T-cell (primary cell): ENCODE measurements at regions not wholly inside any gene's neighbourhood (a gene's known extent, or its start where the extent isn't known, plus 50 kb on each side); places are given as distances from the start of the nearest gene placed in this dataset.

ENCODE experiments used
- ATAC-seq, 4 experiments: fragments of 200-7000 bp in 3 of 4; fragments of 150-1000 bp in 1 of 4; cut with Tn5 transposase; replicated peaks in 1 of 4; 1 replicate in 3 of 4; 2 replicates in 1 of 4; pipeline ENCODE4 v1.10.0; 2021; ENCODE audit warnings: moderate library complexity in 3 of 4, mild to moderate bottlenecking in 2 of 4, moderate number of reproducible peaks in 1 of 4
- CTCF ChIA-PET, 2 donors: fragments of 300-600 bp; sonication (Branson Sonifier 250); formaldehyde crosslinking; loops; one replicate each; lab custom pipeline; 2022; ENCODE audit warnings: antibody characterized with exemption in 2 of 2; lab: Charles Lee
- POLR2A ChIA-PET, 2 donors: fragments of 300-600 bp; sonication (Branson Sonifier 250); formaldehyde crosslinking; loops; one replicate each; lab custom pipeline; 2022; ENCODE audit warnings: antibody characterized with exemption in 2 of 2; lab: Charles Lee
- DNase-seq, 35 experiments: peaks; one replicate each; pipeline versions ENCODE4 v3.0.0 to v3.0.0-alpha.2; 2013 to 2023
- H3K27ac ChIP-seq: one replicate; pipeline ENCODE4 v1.5.1; 2013; ENCODE audit warnings: low read length
- H3K27me3 ChIP-seq, 2 experiments: replicated peaks in 1 of 2; 1 replicate in 1 of 2; 2 replicates in 1 of 2; pipeline versions ENCODE4 v1.6.1 to v1.7.0; 2013; ENCODE audit warnings: low read length in 1 of 2, mixed read lengths in 1 of 2; ENCODE audit not compliant: control insufficient read depth in 2 of 2, insufficient read depth in 2 of 2; ENCODE audit errors: extremely low read depth in 1 of 2
- H3K36me3 ChIP-seq, 2 donors: 1 replicate in 1 of 2; 2 replicates in 1 of 2; pipeline versions ENCODE4 v1.6.1 to v1.7.0; 2013; ENCODE audit warnings: low read length in 1 of 2; ENCODE audit not compliant: control insufficient read depth in 2 of 2, insufficient read depth in 1 of 2; ENCODE audit errors: extremely low read depth in 1 of 2
- H3K4me1 ChIP-seq, 2 experiments: 1 replicate in 1 of 2; 2 replicates in 1 of 2; pipeline versions ENCODE4 v1.6.1 to v1.7.0; 2013; ENCODE audit warnings: low read length in 2 of 2, mixed read lengths in 1 of 2; ENCODE audit not compliant: insufficient read depth in 2 of 2, control insufficient read depth in 1 of 2; ENCODE audit errors: extremely low read depth in 1 of 2
- H3K4me3 ChIP-seq, 2 donors: 1 replicate in 1 of 2; 2 replicates in 1 of 2; pipeline versions ENCODE4 v1.5.1 to v1.7.0; 2013; ENCODE audit warnings: mild to moderate bottlenecking in 2 of 2, low read length in 1 of 2, moderate library complexity in 1 of 2; ENCODE audit not compliant: control insufficient read depth in 1 of 2; ENCODE audit errors: extremely low read depth in 1 of 2
- H3K9me3 ChIP-seq: 2 replicates; pipeline ENCODE4 v1.7.0; 2013
- H3K27ac Mint-ChIP-seq, 2 donors: one replicate each; pipeline ENCODE4 v1.8.0; 2020 to 2021; ENCODE audit warnings: mild to moderate bottlenecking in 2 of 2, mixed read lengths in 2 of 2
- H3K27me3 Mint-ChIP-seq, 2 donors: one replicate each; pipeline ENCODE4 v1.8.0; 2021 to 2022; ENCODE audit warnings: mixed read lengths in 2 of 2
- H3K36me3 Mint-ChIP-seq: one replicate; pipeline ENCODE4 v1.8.0; 2021; ENCODE audit warnings: mixed read lengths
- H3K4me1 Mint-ChIP-seq, 3 donors: one replicate each; pipeline ENCODE4 v1.8.0; 2020 to 2022; ENCODE audit warnings: mixed read lengths in 3 of 3, mild to moderate bottlenecking in 1 of 3
- H3K4me3 Mint-ChIP-seq, 3 donors: one replicate each; pipeline ENCODE4 v1.8.0; 2020 to 2022; ENCODE audit warnings: mild to moderate bottlenecking in 3 of 3, mixed read lengths in 3 of 3, moderate library complexity in 3 of 3
- H3K9me3 Mint-ChIP-seq, 3 donors: one replicate each; pipeline ENCODE4 v1.8.0; 2020 to 2022; ENCODE audit warnings: mixed read lengths in 3 of 3
- WGBS: methylation state at CpG from one replicate; pipeline ENCODE4 v1.1.5; 2013; ENCODE audit warnings: missing lambda C conversion rate; ENCODE audit not compliant: insufficient coverage; 5-methylcytosine and 5-hydroxymethylcytosine counted together

GRCh38 chr5:158621391-158621790, 478.3 kb downstream of the EBF1 start:
- Mint-ChIP-seq H3K4me3 (no peak overlapping the region), H3K27me3 (no peaks in the 10 kb centered on the region), H3K9me3 (no peaks in the 10 kb centered on the region), H3K36me3 (no peaks in the 10 kb centered on the region), H3K27ac (no peak overlapping the region), H3K4me1 (no peaks in the 10 kb centered on the region)
- H3K4me3 ChIP-seq: no peak overlapping the region
- no CpG with 5 or more reads among the region's 2 CpGs for WGBS
- no peak for DNase-seq
- H3K4me1 ChIP-seq: no peaks in the 10 kb centered on the region
- H3K27me3 ChIP-seq: no peaks in the 10 kb centered on the region
- ChIA-PET POLR2A (no interaction called here), CTCF (no interaction called here)
- ATAC-seq: no peak
- H3K27ac ChIP-seq: no peak overlapping the region
- no peaks in the 10 kb centered on the region for H3K9me3 ChIP-seq
- H3K36me3 ChIP-seq: no peaks in the 10 kb centered on the region

GRCh38 chr5:158619083-158619788, 480.5 kb downstream of the EBF1 start:
- Histone ChIP-seq H3K27ac (no peak overlapping the region), H3K36me3 (no peaks in the 10 kb centered on the region), H3K4me3 (no peak overlapping the region), H3K4me1 (no peaks in the 10 kb centered on the region), H3K27me3 (no peaks in the 10 kb centered on the region), H3K9me3 (no peaks in the 10 kb centered on the region)
- Mint-ChIP-seq H3K9me3 (peaks cover 0 to 4% (median 0%) of the 10 kb centered on the region in 3 donors), H3K4me3 (no peak overlapping the region), H3K27ac (no peak overlapping the region), H3K27me3 (no peaks in the 10 kb centered on the region), H3K36me3 (no peaks in the 10 kb centered on the region), H3K4me1 (no peaks in the 10 kb centered on the region)
- CTCF ChIA-PET: no interaction called here
- POLR2A ChIA-PET: no interaction called here
- no peak for DNase-seq
- ATAC-seq: no peak
- whole genome bisulfite sequencing: no CpG with 5 or more reads among the region's 3 CpGs

- H3K36me3 ChIP-seq: no peaks in the 10 kb centered on the region
- Mint-ChIP-seq H3K9me3 (peaks cover 0 to 4% (median 0%) of the 10 kb centered on the region in 3 donors), H3K4me1 (no peaks in the 10 kb centered on the region), H3K36me3 (no peaks in the 10 kb centered on the region), H3K27me3 (peaks cover 3 to 4% of the 10 kb centered on the region in 2 donors), H3K4me3 (no peak overlapping the region), H3K27ac (no peak overlapping the region)
- no CpG with 5 or more reads among the region's 2 CpGs for WGBS
- DNase-seq (no peak), ATAC-seq (no peak)
- no peaks in the 10 kb centered on the region for H3K4me1 ChIP-seq
- no peaks in the 10 kb centered on the region for H3K27me3 ChIP-seq
- no peak overlapping the region for H3K27ac ChIP-seq
- H3K4me3 ChIP-seq: no peak overlapping the region
- ChIA-PET CTCF (no interaction called here), POLR2A (interaction anchor here in 1 of 2 donors (0.8 kb wide), 1 partner anchor 12 kb away, joined by 3 read pairs; no protein-coding TSS in a partner anchor)
- H3K9me3 ChIP-seq: no peaks in the 10 kb centered on the region
These were observed 481.5 kb downstream of the EBF1 start for GRCh38 chr5:158618256-158618655.

DNA sequence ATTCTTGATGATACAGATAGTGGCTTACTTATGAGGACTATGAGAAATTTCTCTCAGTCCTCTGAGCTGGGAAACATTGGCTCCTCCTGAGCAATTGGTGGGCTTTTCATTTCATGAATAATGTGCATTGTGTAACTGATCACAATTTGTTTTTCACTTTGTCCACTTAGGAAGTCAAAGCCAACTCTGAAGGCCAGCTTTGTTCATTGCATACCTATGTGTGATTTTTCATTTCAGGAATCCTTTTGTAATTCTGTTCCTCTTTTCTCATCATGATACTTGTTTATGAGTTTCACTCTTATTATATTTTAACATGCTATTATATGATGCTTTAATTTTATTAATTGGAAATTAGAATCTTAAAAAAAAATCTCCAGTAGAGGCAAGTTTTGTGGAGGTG, 483.0 kb downstream of the EBF1 start:
- no peaks in the 10 kb centered on the region for H3K9me3 ChIP-seq
- Mint-ChIP-seq H3K27ac (no peak overlapping the region), H3K4me3 (no peak overlapping the region), H3K4me1 (no peaks in the 10 kb centered on the region), H3K9me3 (peaks cover 0 to 4% (median 0%) of the 10 kb centered on the region in 3 donors), H3K27me3 (peaks cover 4% of the 10 kb centered on the region in 2 donors), H3K36me3 (no peaks in the 10 kb centered on the region)
- H3K4me3 ChIP-seq: no peak overlapping the region
- no peaks in the 10 kb centered on the region for H3K27me3 ChIP-seq
- H3K36me3 ChIP-seq: no peaks in the 10 kb centered on the region
- ChIA-PET POLR2A (no interaction called here), CTCF (no interaction called here)
- H3K4me1 ChIP-seq: no peaks in the 10 kb centered on the region
- ATAC-seq: no peak
- no peak for DNase-seq
- no peak overlapping the region for H3K27ac ChIP-seq

GRCh38 chr5:158614951-158615350, 484.8 kb downstream of the EBF1 start:
- no peak overlapping the region for H3K4me3 ChIP-seq
- no CpG with 5 or more reads among the region's 2 CpGs for WGBS

DNA sequence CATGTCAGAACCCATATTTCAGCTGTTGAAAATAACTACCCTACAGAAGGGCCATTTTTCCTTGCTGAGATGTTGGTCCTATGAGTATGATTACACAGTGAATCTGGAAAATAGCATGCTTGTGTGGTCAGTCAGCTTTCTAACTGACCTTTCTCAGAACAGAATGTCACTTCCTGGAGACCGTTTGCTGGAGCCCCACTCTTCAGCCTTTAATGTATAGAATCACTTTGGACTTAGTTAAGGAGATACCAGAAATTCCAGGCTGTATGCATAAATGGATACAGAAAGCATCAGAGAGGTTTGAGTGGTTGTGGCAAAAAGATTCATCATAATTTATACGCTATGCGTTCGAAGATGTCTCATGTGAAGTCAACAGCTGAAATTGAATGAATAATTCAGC, 488.1 kb downstream of the EBF1 start:
- Mint-ChIP-seq H3K36me3 (no peaks in the 10 kb centered on the region), H3K27me3 (peaks cover 4 to 7% of the 10 kb centered on the region in 2 donors), H3K4me3 (no peak overlapping the region), H3K27ac (no peak overlapping the region), H3K9me3 (peaks cover 0 to 4% (median 0%) of the 10 kb centered on the region in 3 donors), H3K4me1 (no peaks in the 10 kb centered on the region)
- DNase-seq: no peak
- CTCF ChIA-PET: no interaction called here
- no peak for ATAC-seq
- H3K27ac ChIP-seq: no peak overlapping the region
- 77% methylated on average over 4 of the region's 4 CpGs for WGBS
- POLR2A ChIA-PET: no interaction called here
- H3K36me3 ChIP-seq: no peaks in the 10 kb centered on the region
- H3K4me1 ChIP-seq: no peaks in the 10 kb centered on the region
- no peaks in the 10 kb centered on the region for H3K9me3 ChIP-seq
- no peak overlapping the region for H3K4me3 ChIP-seq
- H3K27me3 ChIP-seq: no peaks in the 10 kb centered on the region

More at GRCh38 chr5:158614951-158615350, 484.8 kb downstream of the EBF1 start:
- ChIA-PET CTCF (no interaction called here), POLR2A (no interaction called here)
- no peaks in the 10 kb centered on the region for H3K9me3 ChIP-seq
- no peak for DNase-seq
- no peak for ATAC-seq
- no peak overlapping the region for H3K27ac ChIP-seq
- no peak overlapping the region for H3K27ac Mint-ChIP-seq
- H3K9me3 Mint-ChIP-seq: peaks cover 0 to 4% (median 0%) of the 10 kb centered on the region in 3 donors
- H3K36me3 Mint-ChIP-seq: no peaks in the 10 kb centered on the region
- no peaks in the 10 kb centered on the region for H3K4me1 Mint-ChIP-seq
- no peaks in the 10 kb centered on the region for H3K36me3 ChIP-seq
- peaks cover 4% of the 10 kb centered on the region in 2 donors for H3K27me3 Mint-ChIP-seq
- no peaks in the 10 kb centered on the region for H3K4me1 ChIP-seq
- no peak overlapping the region for H3K4me3 Mint-ChIP-seq
- H3K27me3 ChIP-seq: no peaks in the 10 kb centered on the region

DNA sequence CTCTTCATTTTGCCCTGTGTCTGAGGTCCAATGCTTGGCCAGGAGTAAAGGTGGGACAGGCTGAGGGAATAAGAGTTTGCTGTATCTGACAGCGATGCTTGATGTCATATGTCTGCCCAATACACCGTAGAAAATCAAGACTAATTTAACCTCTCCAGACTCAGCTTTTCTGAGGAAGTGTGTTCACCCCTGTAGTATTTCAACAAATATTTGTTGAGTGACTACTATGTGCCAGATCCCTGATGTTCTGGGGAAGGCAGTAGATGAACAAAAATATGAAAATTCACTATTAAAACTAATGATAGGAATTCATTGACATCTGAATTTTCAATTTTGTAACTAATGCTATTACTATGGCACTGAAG, 489.7 kb downstream of the EBF1 start:
- H3K36me3 Mint-ChIP-seq: no peaks in the 10 kb centered on the region
- no peaks in the 10 kb centered on the region for H3K36me3 ChIP-seq

More for the DNA sequence above, 489.7 kb downstream of the EBF1 start:
- Mint-ChIP-seq H3K9me3 (no peaks in the 10 kb centered on the region), H3K4me3 (no peak overlapping the region), H3K27ac (no peak overlapping the region), H3K4me1 (no peaks in the 10 kb centered on the region), H3K27me3 (peaks cover 4 to 7% of the 10 kb centered on the region in 2 donors)
- ChIA-PET CTCF (no interaction called here), POLR2A (no interaction called here)
- no peaks in the 10 kb centered on the region for H3K4me1 ChIP-seq
- ATAC-seq (no peak), DNase-seq (no peak)
- WGBS: no CpG with 5 or more reads among the region's 2 CpGs
- no peaks in the 10 kb centered on the region for H3K27me3 ChIP-seq
- H3K9me3 ChIP-seq: no peaks in the 10 kb centered on the region
- H3K4me3 ChIP-seq: no peak overlapping the region
- no peak overlapping the region for H3K27ac ChIP-seq
